ENCODE measurements at regions not wholly inside any gene's neighbourhood (a gene's known extent, or its start where the extent isn't known, plus 50 kb on each side); places are given as distances from the start of the nearest gene placed in this dataset.

GRCh38 chr6:133583907-133584427 is 304.9 kb upstream of the TCF21 start:
- Mint-ChIP-seq H3K36me3 (ENCODE audit: low read depth) (no peaks in the 10 kb centered on the region), H3K4me3 (no peak overlapping the region), H3K27ac (no peak overlapping the region), H3K4me1 (ENCODE audit: low read depth) (no peaks in the 10 kb centered on the region), H3K9me3 (no peaks in the 10 kb centered on the region), H3K27me3 (ENCODE audit: insufficient read depth) (peaks cover 14% of the 10 kb centered on the region)
- intact Hi-C loops (cut with micrococcal nuclease), result no loop called here
- no peak for DNase-seq (ENCODE audit: low spot score)

GRCh38 chr6:133584823-133585222 is 304.1 kb upstream of the TCF21 start:
- Mint-ChIP-seq H3K9me3 (no peaks in the 10 kb centered on the region), H3K4me1 (ENCODE audit: low read depth) (no peaks in the 10 kb centered on the region), H3K27me3 (ENCODE audit: insufficient read depth) (peaks cover 8% of the 10 kb centered on the region), H3K4me3 (no peak overlapping the region), H3K36me3 (ENCODE audit: low read depth) (no peaks in the 10 kb centered on the region), H3K27ac (no peak overlapping the region)
- intact Hi-C loops (cut with micrococcal nuclease), result no loop called here
- no peak for DNase-seq (ENCODE audit: low spot score)

GRCh38 chr6:133585978-133586377 is 302.9 kb upstream of the TCF21 start:
- Mint-ChIP-seq H3K27me3 (ENCODE audit: insufficient read depth) (peaks cover 8% of the 10 kb centered on the region), H3K4me3 (no peak overlapping the region), H3K36me3 (ENCODE audit: low read depth) (no peaks in the 10 kb centered on the region), H3K9me3 (no peaks in the 10 kb centered on the region), H3K4me1 (ENCODE audit: low read depth) (no peaks in the 10 kb centered on the region), H3K27ac (no peak overlapping the region)
- intact Hi-C loops (cut with micrococcal nuclease), result no loop called here
- DNase-seq (ENCODE audit: low spot score), result no peak

DNA sequence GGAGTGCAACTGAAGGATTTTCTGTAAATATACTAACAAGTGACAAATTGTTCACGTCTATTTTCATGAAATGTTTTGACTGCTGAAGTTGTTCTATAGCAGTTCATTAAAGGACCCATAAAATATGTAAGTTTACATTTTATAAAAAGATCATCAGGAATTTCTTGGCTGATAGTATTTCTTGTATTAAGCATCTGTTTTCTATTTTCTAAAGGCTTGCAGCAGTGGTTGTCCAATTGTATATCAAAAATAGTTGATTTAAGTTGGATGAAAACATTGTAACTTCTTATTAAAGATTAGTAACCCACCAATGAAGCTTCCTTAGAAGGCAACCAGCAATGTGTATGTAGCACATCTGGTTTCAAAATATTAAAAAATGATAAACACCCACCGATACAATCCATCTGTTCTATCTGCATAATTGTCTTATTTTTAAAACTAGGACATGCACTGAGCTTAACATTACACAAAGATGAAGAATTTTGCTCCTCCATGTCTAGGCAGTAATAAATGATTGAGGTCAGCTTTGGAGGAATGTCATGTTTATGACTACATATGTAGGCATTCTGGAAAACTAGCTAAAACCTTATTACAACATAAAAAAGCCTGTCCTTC is 301.3 kb upstream of the TCF21 start:
- Mint-ChIP-seq H3K27ac (no peak overlapping the region), H3K36me3 (ENCODE audit: low read depth) (no peaks in the 10 kb centered on the region), H3K9me3 (no peaks in the 10 kb centered on the region), H3K27me3 (ENCODE audit: insufficient read depth) (peaks cover 5% of the 10 kb centered on the region), H3K4me1 (ENCODE audit: low read depth) (no peaks in the 10 kb centered on the region), H3K4me3 (no peak overlapping the region)
- DNase-seq (ENCODE audit: low spot score), result no peak
- intact Hi-C loops (cut with micrococcal nuclease), result no loop called here

- Mint-ChIP-seq H3K27me3 (ENCODE audit: insufficient read depth) (peaks cover 3% of the 10 kb centered on the region), H3K36me3 (ENCODE audit: low read depth) (no peaks in the 10 kb centered on the region), H3K9me3 (no peaks in the 10 kb centered on the region), H3K4me3 (no peak overlapping the region), H3K27ac (no peak overlapping the region), H3K4me1 (ENCODE audit: low read depth) (no peaks in the 10 kb centered on the region)
- intact Hi-C loops (cut with micrococcal nuclease), result no loop called here
- DNase-seq (ENCODE audit: low spot score), result no peak
Measured at GRCh38 chr6:133590196-133590595, 298.7 kb upstream of the TCF21 start.

GRCh38 chr6:133590814-133591213 is 298.1 kb upstream of the TCF21 start:
- H3K36me3 Mint-ChIP-seq (ENCODE audit: low read depth), result no peaks in the 10 kb centered on the region
- no peak for DNase-seq (ENCODE audit: low spot score)
- peaks cover 3% of the 10 kb centered on the region for H3K27me3 Mint-ChIP-seq (ENCODE audit: insufficient read depth)
- H3K27ac Mint-ChIP-seq, result no peak overlapping the region
- H3K4me3 Mint-ChIP-seq, result no peak overlapping the region
- intact Hi-C loops (cut with micrococcal nuclease), result no loop called here
- no peaks in the 10 kb centered on the region for H3K9me3 Mint-ChIP-seq
- no peaks in the 10 kb centered on the region for H3K4me1 Mint-ChIP-seq (ENCODE audit: low read depth)

DNA sequence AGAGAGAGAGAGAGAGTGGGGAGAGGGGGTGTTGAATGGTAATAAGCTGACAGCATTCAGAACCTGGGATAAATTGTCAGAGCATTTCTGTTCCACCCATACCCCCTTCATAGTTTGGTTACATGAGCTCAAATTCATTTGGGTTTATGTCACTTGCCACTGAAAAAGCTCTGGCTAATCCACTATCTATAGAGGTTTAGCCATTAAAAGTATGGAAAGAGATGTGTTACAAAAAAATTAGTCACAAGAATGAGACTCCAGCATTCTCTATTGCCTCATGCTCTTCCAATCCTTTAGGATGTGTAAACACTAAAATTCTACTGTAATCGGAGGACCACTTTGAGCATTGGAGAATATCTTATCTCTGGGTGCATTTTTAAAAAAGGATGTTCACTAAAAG is 297.6 kb upstream of the TCF21 start:
- H3K36me3 Mint-ChIP-seq (ENCODE audit: low read depth), result no peaks in the 10 kb centered on the region
- H3K4me1 Mint-ChIP-seq (ENCODE audit: low read depth), result no peaks in the 10 kb centered on the region
- no peak for DNase-seq (ENCODE audit: low spot score)
- H3K27ac Mint-ChIP-seq, result no peak overlapping the region
- H3K4me3 Mint-ChIP-seq, result no peak overlapping the region
- intact Hi-C loops (cut with micrococcal nuclease), result no loop called here
- peaks cover 3% of the 10 kb centered on the region for H3K27me3 Mint-ChIP-seq (ENCODE audit: insufficient read depth)
- H3K9me3 Mint-ChIP-seq, result no peaks in the 10 kb centered on the region

DNA sequence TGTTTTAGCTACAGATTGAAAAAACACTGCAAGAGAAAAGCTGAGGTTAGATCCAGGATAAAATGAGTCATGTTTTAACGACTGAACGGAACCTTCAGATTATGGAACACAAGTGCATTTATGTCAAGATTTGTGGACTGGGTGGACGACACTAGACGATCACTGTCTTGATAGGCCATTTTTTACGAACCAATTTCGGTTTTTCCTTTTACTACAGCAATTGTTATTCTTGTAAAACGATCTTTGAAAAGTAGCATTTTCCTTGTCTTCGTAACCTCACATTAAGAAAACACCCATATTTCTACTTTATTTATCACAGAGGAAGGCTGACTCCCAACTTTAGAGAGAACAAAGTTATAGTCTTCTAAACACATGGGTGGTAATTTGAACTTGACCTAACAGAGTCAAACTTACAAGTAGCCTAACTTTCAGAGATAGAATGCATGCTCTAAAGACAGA is 294.2 kb upstream of the TCF21 start:
- no peak for DNase-seq (ENCODE audit: low spot score)
- Mint-ChIP-seq H3K4me1 (ENCODE audit: low read depth) (no peaks in the 10 kb centered on the region), H3K27me3 (ENCODE audit: insufficient read depth) (peaks cover 2% of the 10 kb centered on the region), H3K27ac (no peak overlapping the region), H3K9me3 (no peaks in the 10 kb centered on the region), H3K36me3 (ENCODE audit: low read depth) (no peaks in the 10 kb centered on the region), H3K4me3 (no peak overlapping the region)
- intact Hi-C loops (cut with micrococcal nuclease), result no loop called here

GRCh38 chr6:133595111-133595761 is 293.7 kb upstream of the TCF21 start:
- peaks cover 2% of the 10 kb centered on the region for H3K27me3 Mint-ChIP-seq (ENCODE audit: insufficient read depth)
- no peaks in the 10 kb centered on the region for H3K4me1 Mint-ChIP-seq (ENCODE audit: low read depth)
- intact Hi-C loops (cut with micrococcal nuclease), result no loop called here
- no peak for DNase-seq (ENCODE audit: low spot score)
- H3K4me3 Mint-ChIP-seq, result no peak overlapping the region
- H3K27ac Mint-ChIP-seq, result no peak overlapping the region
- H3K9me3 Mint-ChIP-seq, result no peaks in the 10 kb centered on the region
- no peaks in the 10 kb centered on the region for H3K36me3 Mint-ChIP-seq (ENCODE audit: low read depth)

DNA sequence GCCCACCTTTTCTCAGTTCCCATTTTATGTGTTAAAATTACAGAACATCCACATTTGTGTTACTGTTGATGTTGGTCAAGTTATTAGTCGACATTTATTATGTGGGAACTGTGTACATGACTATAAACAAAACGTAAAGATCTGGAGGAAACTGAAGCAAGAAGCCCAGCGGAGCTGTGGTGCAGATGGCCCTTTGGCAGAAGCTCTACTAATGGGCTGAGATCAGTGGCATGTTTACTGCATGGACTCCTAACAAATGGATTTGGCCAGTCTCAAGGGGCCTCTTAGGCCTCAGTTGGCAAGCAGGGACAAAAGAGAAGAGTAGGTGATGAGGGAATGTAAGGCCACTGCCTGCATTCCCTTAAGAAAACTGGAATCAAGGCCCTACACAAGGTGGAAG is 282.1 kb upstream of the TCF21 start:
- H3K9me3 Mint-ChIP-seq, result no peaks in the 10 kb centered on the region
- no peak overlapping the region for H3K4me3 Mint-ChIP-seq
- H3K4me1 Mint-ChIP-seq (ENCODE audit: low read depth), result no peaks in the 10 kb centered on the region
- H3K27me3 Mint-ChIP-seq (ENCODE audit: insufficient read depth), result no peaks in the 10 kb centered on the region
- intact Hi-C loops (cut with micrococcal nuclease), result no loop called here
- DNase-seq (ENCODE audit: low spot score), result no peak
- H3K36me3 Mint-ChIP-seq (ENCODE audit: low read depth), result no peaks in the 10 kb centered on the region
- no peak overlapping the region for H3K27ac Mint-ChIP-seq

- no peak overlapping the region for H3K27ac Mint-ChIP-seq
- no peaks in the 10 kb centered on the region for H3K9me3 Mint-ChIP-seq
- no peak for DNase-seq (ENCODE audit: low spot score)
- H3K27me3 Mint-ChIP-seq (ENCODE audit: insufficient read depth), result no peaks in the 10 kb centered on the region
- no peaks in the 10 kb centered on the region for H3K36me3 Mint-ChIP-seq (ENCODE audit: low read depth)
- H3K4me3 Mint-ChIP-seq, result no peak overlapping the region
- H3K4me1 Mint-ChIP-seq (ENCODE audit: low read depth), result no peaks in the 10 kb centered on the region
- intact Hi-C loops (cut with micrococcal nuclease), result no loop called here
Measured at GRCh38 chr6:133608620-133609019, 280.3 kb upstream of the TCF21 start.

DNA sequence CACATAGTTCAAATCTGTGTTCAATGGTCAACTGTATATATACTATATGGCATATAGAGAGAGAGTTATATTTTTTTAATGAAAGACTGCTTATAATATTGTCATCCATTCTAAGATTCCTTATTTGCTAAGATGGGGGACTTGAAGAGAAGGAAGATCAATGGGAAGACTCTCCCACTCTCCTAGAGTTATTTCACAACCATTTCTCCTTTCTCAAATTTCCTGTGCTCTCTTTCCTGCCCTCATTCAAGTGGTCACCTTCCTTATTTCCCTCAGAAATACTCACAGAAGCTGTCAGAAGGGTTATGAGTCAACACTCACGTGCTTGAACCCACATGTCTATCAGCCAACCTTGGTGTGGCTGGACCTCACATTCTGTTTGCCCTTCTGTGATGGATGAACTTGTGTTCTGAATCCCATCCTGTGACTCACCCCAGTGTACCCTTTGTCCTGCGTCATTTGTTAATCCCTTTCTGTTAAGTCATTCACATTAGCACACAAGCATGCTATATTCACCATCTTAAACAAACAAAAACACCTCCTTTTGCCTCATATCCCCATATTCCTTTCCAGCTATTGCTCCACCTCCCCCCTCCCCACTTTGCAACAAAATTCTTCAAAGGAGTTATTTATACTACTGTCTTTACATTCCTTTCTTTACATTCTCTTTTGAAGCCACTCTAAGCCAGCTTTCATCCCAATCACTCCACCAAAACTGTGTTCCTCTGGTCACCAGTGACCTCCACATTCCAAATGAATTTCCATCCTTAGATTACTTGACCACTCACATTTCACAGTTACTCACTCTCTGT is 279.3 kb upstream of the TCF21 start:
- no peaks in the 10 kb centered on the region for H3K4me1 Mint-ChIP-seq (ENCODE audit: low read depth)
- DNase-seq (ENCODE audit: low spot score), result no peak

DNA sequence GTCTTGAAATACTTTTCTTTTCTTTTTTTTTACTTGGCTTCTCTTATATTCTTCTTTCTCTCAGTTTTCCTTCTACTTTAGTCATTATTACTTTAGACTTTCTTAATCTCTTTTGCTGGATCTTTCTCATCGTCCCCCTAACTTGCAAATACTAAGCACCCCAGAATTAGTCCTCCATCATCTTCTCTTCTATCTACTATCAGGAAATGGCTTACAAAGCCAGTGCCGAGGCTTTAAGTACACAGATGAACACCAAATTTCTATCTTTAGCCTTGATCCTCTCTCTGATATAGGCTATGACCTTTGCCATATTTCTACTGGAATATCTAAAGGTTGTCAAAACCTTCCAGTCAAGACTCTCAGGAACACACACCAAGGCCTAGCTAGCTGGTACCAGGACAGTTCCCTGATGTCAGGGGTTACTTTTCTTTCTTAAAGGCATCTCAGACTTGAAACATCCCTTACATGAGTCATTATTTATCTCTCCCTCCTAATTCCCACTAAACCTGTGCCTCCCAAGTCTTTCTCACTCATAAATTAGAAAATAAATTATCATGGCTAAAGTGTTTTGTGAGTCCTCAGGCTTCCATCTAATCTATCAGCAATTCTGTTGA is 278.6 kb upstream of the TCF21 start:
- intact Hi-C loops (cut with micrococcal nuclease), result no loop called here
- Mint-ChIP-seq H3K27me3 (ENCODE audit: insufficient read depth) (no peaks in the 10 kb centered on the region), H3K27ac (no peak overlapping the region), H3K4me3 (no peak overlapping the region), H3K9me3 (no peaks in the 10 kb centered on the region), H3K36me3 (ENCODE audit: low read depth) (no peaks in the 10 kb centered on the region), H3K4me1 (ENCODE audit: low read depth) (no peaks in the 10 kb centered on the region)
- DNase-seq (ENCODE audit: low spot score), result no peak

More for the DNA sequence above, 279.3 kb upstream of the TCF21 start:
- Mint-ChIP-seq H3K4me3 (no peak overlapping the region), H3K36me3 (ENCODE audit: low read depth) (no peaks in the 10 kb centered on the region), H3K9me3 (no peaks in the 10 kb centered on the region), H3K27ac (no peak overlapping the region), H3K27me3 (ENCODE audit: insufficient read depth) (no peaks in the 10 kb centered on the region)
- intact Hi-C loops (cut with micrococcal nuclease), result no loop called here

Measured in activated T-helper 1 cell treated with anti-CD3 and anti-CD28 coated beads, Interleukin-12 subunit alpha, Interleukin-12 subunit beta, Interleukin-2, Interleukin-4 antibody, amounts not matched to agents 30 ng/mL and 10 ng/mL and 1 ng/mL, durations not matched to agents 14 hours and 24 hours and 36 hours (primary cell).